HG02588 (cell line): ENCODE measurements at regions not wholly inside any gene's neighbourhood (a gene's known extent, or its start where the extent isn't known, plus 50 kb on each side); places are given as distances from the start of the nearest gene placed in this dataset.

ENCODE experiments used
- ATAC-seq: cut with Tn5 transposase; IDR thresholded peaks from one replicate; pipeline ENCODE4 v1.9.1; 2021; ENCODE audit warnings: mild to moderate bottlenecking, moderate library complexity; ENCODE audit not compliant: unreplicated experiment

DNA sequence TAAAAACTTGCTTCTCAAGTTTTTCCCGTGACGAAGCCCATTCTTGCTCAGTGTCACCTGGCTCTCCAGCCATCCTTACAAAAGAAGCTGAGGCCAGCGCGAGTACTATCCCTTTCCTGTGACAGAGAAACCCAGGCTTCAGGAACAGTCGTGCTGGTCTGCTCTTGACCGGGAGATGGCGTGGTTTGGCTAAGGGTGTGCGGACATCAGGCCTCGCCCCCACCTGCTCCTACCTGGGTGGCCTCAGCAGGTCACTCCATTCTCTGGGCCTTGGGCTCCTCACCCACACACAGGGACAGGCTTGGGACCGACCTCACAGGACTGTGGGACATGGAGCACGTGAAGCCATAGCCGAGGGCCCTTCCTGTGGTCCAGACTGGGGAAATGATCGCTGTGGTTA, 75.2 kb upstream of the CIBAR2 start:
- no peak for ATAC-seq

DNA sequence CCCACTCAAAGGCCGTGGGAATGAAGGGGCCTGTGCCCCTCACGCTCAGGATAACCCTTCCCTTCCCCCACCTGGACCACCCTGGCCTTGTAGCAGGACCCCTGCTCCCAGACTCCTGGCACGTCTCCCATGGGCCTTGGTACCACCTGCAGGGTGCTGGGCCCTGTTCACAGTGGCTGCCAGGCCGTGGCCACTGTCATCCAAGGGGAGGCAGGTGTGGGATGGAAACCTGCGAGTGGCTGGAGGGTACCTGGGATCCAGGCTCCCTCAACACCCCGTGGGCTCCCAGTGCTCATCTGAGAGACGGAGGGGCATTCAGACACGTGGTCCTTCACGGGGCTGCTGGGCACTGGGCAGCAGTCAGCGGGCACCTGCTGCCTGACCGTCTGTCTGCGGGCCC, 75.6 kb upstream of the CIBAR2 start:
- ATAC-seq = no peak

DNA sequence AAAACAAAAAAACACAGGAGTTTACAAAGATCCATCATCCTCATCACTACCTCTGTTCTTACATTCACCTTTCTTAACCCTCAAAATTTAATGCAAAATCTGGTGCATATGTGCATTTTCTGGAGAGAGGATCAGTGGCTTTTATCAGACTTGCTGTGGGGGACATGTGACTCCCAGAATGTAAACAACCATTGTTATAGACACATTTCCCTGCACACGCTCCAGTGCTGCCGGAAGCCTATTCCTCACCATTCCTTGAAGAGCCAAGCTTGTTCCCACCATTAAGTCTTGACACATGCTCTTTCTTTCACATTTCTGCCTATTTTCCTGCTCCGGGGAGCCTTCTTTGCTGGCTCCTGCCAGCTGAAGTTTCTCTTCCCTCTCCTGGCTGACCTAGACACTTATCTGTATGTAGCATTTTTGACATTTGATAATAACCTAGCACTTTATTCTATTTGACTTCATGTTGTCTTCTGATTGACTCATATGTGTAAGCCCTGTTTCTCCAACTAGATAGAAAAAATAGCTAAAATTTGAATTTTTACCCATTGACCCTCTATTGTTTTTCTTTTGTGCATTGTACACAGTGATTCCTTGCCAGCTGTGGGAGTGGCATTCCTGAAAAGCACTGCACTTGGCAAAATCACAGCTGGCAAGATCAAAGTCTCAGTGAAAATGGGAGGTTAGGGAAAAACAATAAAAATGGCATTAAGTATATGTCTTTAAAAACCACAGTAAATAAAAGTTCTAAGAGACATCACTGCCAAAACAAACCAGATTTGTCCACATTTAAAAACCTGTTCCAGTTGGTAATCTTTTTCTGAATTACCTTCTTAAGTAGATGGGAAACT, 76.8 kb upstream of the CIBAR2 start:
- ATAC-seq = no peak

DNA sequence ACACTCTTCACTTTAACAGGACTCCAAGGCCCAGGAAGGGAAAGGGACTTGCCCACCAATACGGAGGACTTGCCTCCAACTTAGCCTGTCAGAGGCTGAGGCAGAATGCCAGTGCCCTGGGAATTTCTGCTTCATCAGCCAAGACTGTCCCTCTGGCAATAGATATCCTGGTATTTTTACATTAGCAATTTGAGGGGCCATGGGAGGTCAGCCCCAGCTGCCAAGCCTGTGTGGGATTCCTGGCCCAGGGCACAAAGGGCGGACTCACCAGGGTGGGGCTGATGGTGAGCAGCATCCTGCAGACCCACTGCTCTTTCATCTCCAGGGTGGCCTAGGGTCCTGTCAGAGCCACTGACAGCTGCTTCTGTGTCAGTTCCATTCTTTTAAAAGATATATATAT, 78.3 kb upstream of the CIBAR2 start:
- ATAC-seq = no peak

- no peak for ATAC-seq
Measured at GRCh38 chr16:85191341-85191965, 79.2 kb upstream of the CIBAR2 start.

DNA sequence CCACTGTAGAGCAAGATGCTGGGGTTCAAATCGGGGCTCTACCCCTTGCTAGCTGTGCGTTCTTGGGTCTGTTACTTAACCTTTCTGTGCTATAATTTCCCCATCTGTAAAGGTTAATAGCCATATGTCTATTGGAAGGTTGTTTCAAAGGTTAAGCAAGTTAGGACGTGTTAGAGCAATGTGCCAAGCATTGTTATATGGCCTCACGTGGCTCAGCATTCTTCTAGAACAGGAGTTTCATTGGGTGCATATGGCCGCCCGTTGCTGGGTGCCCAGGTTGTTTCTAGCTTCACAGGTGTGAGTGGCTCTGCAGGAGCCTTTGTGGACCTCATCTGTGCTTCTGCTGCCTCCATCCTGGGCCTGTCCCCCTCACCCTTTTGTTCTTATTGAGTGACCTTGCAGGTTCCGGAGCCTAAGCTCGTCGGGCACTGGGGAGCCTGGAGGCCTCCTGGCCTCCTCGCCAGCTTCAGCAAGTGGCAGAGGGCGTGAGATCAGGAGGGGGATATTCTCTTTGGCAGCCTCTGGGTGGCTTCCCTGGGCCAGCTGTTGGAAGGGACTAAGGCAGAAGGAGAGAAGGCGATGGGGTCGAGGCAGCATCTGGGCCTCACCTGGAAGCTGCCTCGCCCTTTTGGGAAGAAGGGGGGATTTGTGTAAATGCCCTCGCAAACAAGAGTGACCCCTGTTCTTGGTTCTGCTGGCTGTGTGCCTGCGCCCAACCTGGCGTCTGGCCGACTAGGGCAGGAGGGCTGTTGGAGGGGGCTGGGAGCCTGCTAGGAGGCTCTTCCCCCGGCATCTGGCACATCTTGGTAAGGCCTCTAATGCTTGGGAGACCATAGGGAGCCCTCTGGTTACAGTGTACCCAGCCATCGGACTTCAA, 80.2 kb upstream of the CIBAR2 start:
- ATAC-seq = no peak

DNA sequence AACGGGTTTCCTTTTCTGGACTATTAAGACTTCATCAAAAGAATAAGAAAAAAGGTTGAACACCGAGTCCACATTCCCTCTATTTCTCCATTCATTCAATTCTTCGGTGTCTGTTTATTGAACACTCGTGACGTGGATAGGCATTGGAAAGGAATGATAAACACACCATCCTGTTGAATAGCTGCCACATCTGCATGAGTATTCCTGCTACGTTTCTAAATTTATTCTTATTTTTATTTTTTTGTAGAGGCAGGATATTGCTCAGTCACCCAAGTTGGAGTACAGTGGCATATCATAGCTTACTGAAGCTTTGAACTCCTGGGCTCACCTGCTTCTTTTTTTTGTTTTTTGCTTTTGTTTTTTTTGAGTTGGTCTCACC, 80.8 kb upstream of the CIBAR2 start:
- no peak for ATAC-seq

DNA sequence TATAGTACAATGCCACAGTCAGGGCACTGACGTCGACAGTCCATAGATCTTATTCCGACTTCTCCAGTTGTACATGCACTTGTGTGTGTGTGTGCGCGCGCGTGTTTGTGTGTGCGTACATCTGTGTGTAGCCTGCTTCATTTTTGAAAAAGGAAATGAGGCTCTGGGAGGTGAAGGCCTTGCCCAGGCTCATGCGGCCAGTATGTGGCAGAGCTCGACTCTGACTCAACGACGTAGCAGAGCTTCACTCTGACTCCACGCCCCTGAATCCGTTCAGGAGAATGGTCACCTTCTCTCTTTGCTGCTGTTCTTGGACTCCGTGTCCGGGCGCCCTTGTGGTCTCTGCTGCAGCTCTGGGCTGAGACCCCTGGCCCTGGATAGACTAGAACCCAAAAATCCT, 81.6 kb upstream of the CIBAR2 start:
- ATAC-seq = no peak

GRCh38 chr16:85194307-85195270, 82.3 kb upstream of the CIBAR2 start:
- no peak for ATAC-seq

- no peak for ATAC-seq
Measured at GRCh38 chr16:85195271-85195647, 83.0 kb upstream of the CIBAR2 start.

DNA sequence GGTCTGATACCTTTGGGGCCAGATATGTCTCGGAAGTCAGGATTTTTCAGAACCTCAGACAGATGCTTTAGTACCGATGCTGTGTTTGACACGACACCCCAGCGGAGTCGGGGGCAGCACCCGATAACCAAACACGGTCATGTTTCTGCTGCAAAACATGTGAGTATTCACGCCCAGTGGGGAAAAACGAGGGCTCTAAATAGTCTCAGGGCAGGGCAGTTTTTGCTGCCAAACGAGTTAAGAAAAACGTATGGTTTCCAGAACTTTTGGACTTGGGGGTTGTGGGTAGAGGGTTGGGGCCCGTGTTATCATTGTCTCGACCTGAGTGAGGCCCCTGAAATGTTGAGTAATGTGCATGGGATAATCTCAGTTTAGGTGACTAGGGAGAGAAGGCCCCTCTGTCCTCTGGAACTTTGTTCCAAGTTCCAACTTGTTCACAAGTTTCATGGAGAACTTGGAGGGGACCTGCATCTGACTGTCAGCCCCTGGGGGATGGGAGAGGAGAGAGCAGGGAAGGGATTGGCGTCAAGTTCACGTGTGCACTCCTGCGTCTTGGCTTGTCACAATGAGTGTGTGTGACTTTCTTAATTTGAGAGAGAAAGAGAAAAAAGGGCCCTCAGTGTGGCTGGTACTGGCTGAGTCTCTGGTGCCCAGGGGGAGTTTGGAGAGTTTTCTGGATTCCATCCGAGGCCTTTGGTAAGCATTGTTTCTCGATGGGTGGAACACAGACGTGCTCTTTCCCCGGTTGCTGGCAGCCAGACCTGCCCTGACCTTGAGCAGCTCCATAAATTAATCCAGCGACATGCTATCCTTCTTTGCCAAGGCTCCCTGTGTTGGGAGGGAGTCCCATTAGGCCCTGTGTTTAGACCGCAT, 83.9 kb upstream of the CIBAR2 start:
- ATAC-seq = no peak

- no peak for ATAC-seq
Measured at GRCh38 chr16:85196976-85197375, 84.7 kb upstream of the CIBAR2 start.

DNA sequence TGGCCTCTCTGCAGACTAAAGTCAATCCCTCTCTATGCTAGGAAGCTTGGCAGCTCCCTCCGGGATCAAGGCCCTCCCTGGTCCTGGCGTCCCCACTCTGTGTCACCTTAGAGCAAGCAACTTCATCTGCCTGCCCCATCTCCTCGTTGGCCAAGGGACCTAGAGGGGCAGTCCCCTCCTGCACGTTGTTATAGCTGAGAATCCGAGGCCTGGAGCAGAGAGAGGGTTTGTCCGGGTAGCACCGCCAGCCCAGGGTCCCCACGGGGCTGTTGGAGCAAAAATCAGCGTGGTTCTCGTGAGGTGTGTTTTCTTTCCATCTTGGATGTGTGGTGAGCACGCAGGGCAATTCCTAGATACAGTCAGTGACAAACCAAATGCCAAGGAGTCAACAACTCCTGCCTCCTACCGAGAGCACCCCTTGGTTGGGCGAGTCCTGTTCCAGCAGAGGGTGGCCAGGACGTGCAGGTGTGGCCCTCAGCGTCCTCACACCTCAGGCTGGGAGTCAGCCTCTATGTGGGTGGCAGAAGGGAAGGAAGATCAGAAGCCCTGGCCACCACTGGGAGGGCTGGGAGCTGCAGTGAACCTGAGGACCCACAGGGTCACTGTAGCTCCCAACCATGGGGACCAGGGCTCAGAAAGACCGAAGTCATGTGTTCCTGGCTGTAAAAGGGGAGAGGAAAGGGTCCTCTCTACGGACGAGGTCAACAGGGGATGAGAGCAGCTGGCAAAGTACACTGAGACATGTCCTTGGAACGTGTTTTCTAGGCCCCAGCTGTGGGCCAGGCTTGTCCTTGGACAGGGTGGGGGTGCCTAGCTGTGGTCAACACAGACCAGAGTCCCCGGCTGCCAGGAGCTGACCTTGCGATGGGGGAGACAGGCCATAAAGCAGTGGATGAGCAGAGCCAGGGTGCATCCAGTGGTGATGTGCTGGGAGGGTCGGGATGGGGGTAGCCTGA, 85.6 kb upstream of the CIBAR2 start:
- no peak for ATAC-seq

GRCh38 chr16:85199069-85199725, 86.9 kb upstream of the CIBAR2 start:
- ATAC-seq = no peak

DNA sequence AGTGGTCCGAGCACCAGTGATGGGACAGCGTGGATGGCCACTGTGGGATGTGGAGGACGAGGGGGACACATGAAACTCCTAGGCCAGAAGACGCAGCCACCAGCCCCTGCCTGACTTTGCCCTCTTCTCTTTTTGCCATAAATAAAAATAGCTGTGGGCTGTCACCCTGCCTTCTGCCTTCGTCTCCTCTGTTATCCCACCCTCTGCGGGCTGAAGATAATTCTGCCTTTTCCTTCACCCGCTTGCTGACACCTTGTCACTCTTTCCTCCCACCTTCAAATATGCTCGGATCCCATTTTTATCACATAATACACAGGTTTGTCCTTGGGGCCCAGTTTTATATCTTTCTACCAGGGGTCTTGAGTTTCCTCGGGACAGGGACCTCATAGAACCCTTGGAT, 87.6 kb upstream of the CIBAR2 start:
- ATAC-seq = no peak

DNA sequence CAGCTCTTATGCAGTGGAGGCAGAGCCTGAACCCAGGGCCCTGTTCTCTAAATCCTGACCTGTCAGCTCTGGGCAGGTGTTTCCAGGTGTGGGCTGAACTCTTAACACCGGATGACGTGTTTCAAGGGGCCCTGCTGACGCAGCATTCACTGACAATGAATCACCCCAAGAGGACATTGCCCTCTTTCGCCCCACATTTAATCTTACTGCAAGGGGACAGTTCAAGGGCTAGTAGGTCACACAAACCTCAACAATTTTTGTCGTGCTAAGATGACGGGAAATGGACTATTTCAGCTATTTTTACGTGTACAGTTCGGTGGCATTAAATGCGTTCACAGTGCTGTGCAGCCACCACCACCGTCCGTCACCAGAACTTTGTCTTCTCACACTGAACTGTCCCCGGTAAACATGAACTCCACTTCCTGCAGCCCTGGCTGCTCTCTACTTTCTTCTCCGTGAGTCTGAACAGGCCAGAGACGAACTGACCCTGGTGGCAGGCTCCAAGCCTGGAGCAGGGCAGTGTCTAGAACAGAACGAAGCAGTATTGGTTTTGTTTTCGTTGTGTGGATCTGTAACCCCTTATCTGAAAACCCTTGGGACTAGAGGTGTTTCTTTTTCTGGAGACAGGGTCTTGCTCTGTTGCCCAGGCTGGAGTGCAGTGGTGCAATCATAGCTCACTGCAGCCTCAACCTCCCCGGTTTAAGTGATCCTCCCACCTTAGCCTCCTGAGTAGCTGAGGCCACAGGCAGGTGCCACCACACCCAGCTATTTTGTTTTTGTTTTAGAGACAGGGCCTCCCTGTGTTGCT, 88.4 kb upstream of the CIBAR2 start:
- ATAC-seq = no peak

- ATAC-seq = no peak
Measured at GRCh38 chr16:85201574-85201973, 89.3 kb upstream of the CIBAR2 start.
